Mammary epithelial cell (primary cell): ENCODE measurements at regions not wholly inside any gene's neighbourhood (a gene's known extent, or its start where the extent isn't known, plus 50 kb on each side); places are given as distances from the start of the nearest gene placed in this dataset.

ENCODE experiments used
- EZH2 ChIP-seq: IDR thresholded peaks from 2 replicates; pipeline ENCODE4 v1.6.1; 2012; ENCODE audit warnings: low read length, inconsistent platforms, borderline replicate concordance
- TF ChIP-seq, protein P1 (sequence below), 2 donors: IDR thresholded peaks in 1 of 2; conservative IDR thresholded peaks in 1 of 2; 2 replicates each; pipeline ENCODE4 v1.5.1; 2011 to 2012; ENCODE audit warnings: inconsistent platforms in 2 of 2, low read length in 2 of 2, mild to moderate bottlenecking in 2 of 2, control low read depth in 1 of 2, low read depth in 1 of 2; ENCODE audit not compliant: insufficient read depth in 1 of 2; ENCODE audit errors: extremely low read depth in 1 of 2

DNA sequence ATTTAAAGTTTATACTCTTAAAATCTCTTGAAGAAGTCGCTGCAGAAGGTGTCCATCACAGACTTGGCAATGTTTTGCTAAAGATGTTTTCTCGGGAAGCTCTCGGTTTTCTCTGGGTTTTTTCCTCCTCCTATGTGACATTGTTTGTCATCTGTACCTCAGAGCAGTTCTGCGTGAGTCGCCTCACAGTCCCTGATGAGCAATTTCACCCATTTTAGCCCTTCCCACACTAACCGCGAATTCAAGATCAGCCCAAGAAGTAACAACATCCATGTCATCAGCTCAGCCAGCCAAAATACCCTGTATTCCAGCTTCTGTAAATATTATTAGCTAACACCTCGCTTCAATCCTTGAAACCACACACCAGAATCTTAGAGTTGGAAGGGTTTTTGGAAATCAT is 224.3 kb upstream of the SETMAR start:
- TF ChIP-seq, protein P1, sequence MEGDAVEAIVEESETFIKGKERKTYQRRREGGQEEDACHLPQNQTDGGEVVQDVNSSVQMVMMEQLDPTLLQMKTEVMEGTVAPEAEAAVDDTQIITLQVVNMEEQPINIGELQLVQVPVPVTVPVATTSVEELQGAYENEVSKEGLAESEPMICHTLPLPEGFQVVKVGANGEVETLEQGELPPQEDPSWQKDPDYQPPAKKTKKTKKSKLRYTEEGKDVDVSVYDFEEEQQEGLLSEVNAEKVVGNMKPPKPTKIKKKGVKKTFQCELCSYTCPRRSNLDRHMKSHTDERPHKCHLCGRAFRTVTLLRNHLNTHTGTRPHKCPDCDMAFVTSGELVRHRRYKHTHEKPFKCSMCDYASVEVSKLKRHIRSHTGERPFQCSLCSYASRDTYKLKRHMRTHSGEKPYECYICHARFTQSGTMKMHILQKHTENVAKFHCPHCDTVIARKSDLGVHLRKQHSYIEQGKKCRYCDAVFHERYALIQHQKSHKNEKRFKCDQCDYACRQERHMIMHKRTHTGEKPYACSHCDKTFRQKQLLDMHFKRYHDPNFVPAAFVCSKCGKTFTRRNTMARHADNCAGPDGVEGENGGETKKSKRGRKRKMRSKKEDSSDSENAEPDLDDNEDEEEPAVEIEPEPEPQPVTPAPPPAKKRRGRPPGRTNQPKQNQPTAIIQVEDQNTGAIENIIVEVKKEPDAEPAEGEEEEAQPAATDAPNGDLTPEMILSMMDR (conservative IDR thresholded peaks at IDR 0.05 in 1 of 2, IDR thresholded peaks at IDR 0.05 in 1 of 2; ENCODE audit: extremely low read depth in 1 of 2, insufficient read depth in 1 of 2, low read depth in 1 of 2, low read length in 2 of 2), result no peak
- no peak for TF ChIP-seq EZH2
